Thoracic aorta (tissue), 2 donors: ENCODE measurements at regions not wholly inside any gene's neighbourhood (a gene's known extent, or its start where the extent isn't known, plus 50 kb on each side); places are given as distances from the start of the nearest gene placed in this dataset.

Source experiments
- ATAC-seq: fragments of 150-250 bp; one replicate; pipeline ENCODE4 v1.8.0; 2017; ENCODE audit warnings: low read depth; ENCODE audit not compliant: insufficient number of reproducible peaks, low FRiP score
- DNase-seq: peaks from one replicate; pipeline ENCODE4 v3.0.0-alpha.2; 2020; ENCODE audit warnings: low spot score
- H3K27ac ChIP-seq, 2 donors: fragments of 200-600 bp; sonication (generic); 1 replicate in 1 of 2; 2 replicates in 1 of 2; pipeline ENCODE4 v1.5.1; 2016; ENCODE audit warnings: mild to moderate bottlenecking in 2 of 2, moderate library complexity in 2 of 2
- H3K27me3 ChIP-seq: fragments of 200-600 bp; sonication (generic); replicated peaks from 2 replicates; pipeline ENCODE4 v1.6.0; 2016; ENCODE audit warnings: mild to moderate bottlenecking; ENCODE audit not compliant: insufficient read depth
- H3K36me3 ChIP-seq: fragments of 200-600 bp; sonication (generic); one replicate; pipeline ENCODE4 v1.5.1; 2016
- H3K4me1 ChIP-seq, 2 donors: fragments of 200-600 bp; sonication (generic); 1 replicate in 1 of 2; 2 replicates in 1 of 2; pipeline versions ENCODE4 v1.5.1 to v1.6.0; 2016; ENCODE audit warnings: low read depth in 2 of 2, mild to moderate bottlenecking in 1 of 2; ENCODE audit not compliant: control insufficient read depth in 1 of 2
- H3K4me3 ChIP-seq: fragments of 200-600 bp; sonication (generic); 2 replicates; pipeline ENCODE4 v1.5.1; 2016; ENCODE audit warnings: mild to moderate bottlenecking
- H3K9me3 ChIP-seq: fragments of 200-600 bp; sonication (generic); 2 replicates; pipeline ENCODE4 v1.5.1; 2016
- CTCF ChIP-seq: fragments of 200-600 bp; sonication (generic); IDR thresholded peaks from one replicate; pipeline ENCODE4 v1.5.1; 2019; ENCODE audit warnings: antibody characterized with exemption

GRCh38 chr1:61518670-61519400 lies 206.1 kb downstream of the TM2D1 start:
- H3K36me3 ChIP-seq = no peaks in the 10 kb centered on the region
- DNase-seq (no peak), ATAC-seq (no peak)
- no peaks in the 10 kb centered on the region for H3K4me1 ChIP-seq
- no peaks in the 10 kb centered on the region for H3K27me3 ChIP-seq
- no peak overlapping the region for H3K4me3 ChIP-seq
- no peaks in the 10 kb centered on the region for H3K9me3 ChIP-seq
- TF ChIP-seq CTCF = no peak
- no peak overlapping the region for H3K27ac ChIP-seq

GRCh38 chr1:61517345-61517744 lies 207.6 kb downstream of the TM2D1 start:
- H3K27me3 ChIP-seq = no peaks in the 10 kb centered on the region

GRCh38 chr1:61515096-61515495 lies 209.8 kb downstream of the TM2D1 start:
- no peaks in the 10 kb centered on the region for H3K27me3 ChIP-seq
- no peak overlapping the region for H3K27ac ChIP-seq
- no peaks in the 10 kb centered on the region for H3K9me3 ChIP-seq
- no peak for DNase-seq
- H3K36me3 ChIP-seq = no peaks in the 10 kb centered on the region
- no peak for TF ChIP-seq CTCF
- H3K4me1 ChIP-seq = no peaks in the 10 kb centered on the region
- no peak for ATAC-seq
- H3K4me3 ChIP-seq = no peak overlapping the region

More at GRCh38 chr1:61517345-61517744, 207.6 kb downstream of the TM2D1 start:
- DNase-seq (no peak), ATAC-seq (no peak)
- Histone ChIP-seq H3K36me3 (no peaks in the 10 kb centered on the region), H3K4me3 (no peak overlapping the region), H3K27ac (no peak overlapping the region), H3K9me3 (no peaks in the 10 kb centered on the region), H3K4me1 (no peaks in the 10 kb centered on the region)
- TF ChIP-seq CTCF = no peak
